HEK293T (cell line): ENCODE measurements at regions not wholly inside any gene's neighbourhood (a gene's known extent, or its start where the extent isn't known, plus 50 kb on each side); places are given as distances from the start of the nearest gene placed in this dataset.

Source experiments
- ARNT ChIP-seq: fragments of 450-650 bp; IDR thresholded peaks from 2 replicates; pipeline ENCODE4 v1.6.1; 2017; ENCODE audit warnings: mild to moderate bottlenecking
- BHLHE40 ChIP-seq: fragments of 450-650 bp; IDR thresholded peaks from 2 replicates; pipeline ENCODE4 v1.6.1; 2016; ENCODE audit warnings: mild to moderate bottlenecking, moderate library complexity, borderline replicate concordance
- ELF4 ChIP-seq: fragments of 450-650 bp; IDR thresholded peaks from 2 replicates; pipeline ENCODE4 v1.6.1; 2017; ENCODE audit warnings: antibody characterized with exemption
- FOXA1 ChIP-seq: fragments of 450-650 bp; IDR thresholded peaks from 2 replicates; pipeline ENCODE4 v1.6.1; 2016; ENCODE audit warnings: mild to moderate bottlenecking
- FOXK2 ChIP-seq: fragments of 450-650 bp; IDR thresholded peaks from 2 replicates; pipeline ENCODE4 v1.6.1; 2016; ENCODE audit warnings: mild to moderate bottlenecking
- FOXM1 ChIP-seq: fragments of 450-650 bp; IDR thresholded peaks from 2 replicates; pipeline ENCODE4 v1.6.1; 2017; ENCODE audit warnings: mild to moderate bottlenecking, borderline replicate concordance
- LEF1 ChIP-seq: fragments of 450-650 bp; IDR thresholded peaks from 2 replicates; pipeline ENCODE4 v1.6.1; 2017; ENCODE audit warnings: mild to moderate bottlenecking, borderline replicate concordance
- NFRKB ChIP-seq: fragments of 450-650 bp; IDR thresholded peaks from 2 replicates; pipeline ENCODE4 v1.6.1; 2016; ENCODE audit warnings: mild to moderate bottlenecking, moderate library complexity
- PKNOX1 ChIP-seq: fragments of 450-650 bp; IDR thresholded peaks from 2 replicates; pipeline ENCODE4 v1.6.1; 2016
- SP1 ChIP-seq: fragments of 450-650 bp; IDR thresholded peaks from 2 replicates; pipeline ENCODE4 v1.6.1; 2017
- SUZ12 ChIP-seq: fragments of 450-650 bp; IDR thresholded peaks from 2 replicates; pipeline ENCODE4 v1.6.1; 2016; ENCODE audit warnings: mild to moderate bottlenecking
- TARDBP ChIP-seq: fragments of 450-650 bp; IDR thresholded peaks from 2 replicates; pipeline ENCODE4 v1.6.1; 2016
- ZNF384 ChIP-seq: fragments of 450-650 bp; IDR thresholded peaks from 2 replicates; pipeline ENCODE4 v1.6.1; 2016

- TF ChIP-seq FOXK2 (no peak), FOXM1 (no peak), ARNT (no peak), SUZ12 (no peak), LEF1 (no peak), SP1 (no peak), PKNOX1 (no peak), BHLHE40 (no peak), ELF4 (no peak), TARDBP (no peak), ZNF384 (no peak), NFRKB (no peak), FOXA1 (no peak)
Measured at GRCh38 chr16:64151990-64152767, 969.7 kb downstream of the CDH11 start.
